ENCODE measurements at regions not wholly inside any gene's neighbourhood (a gene's known extent, or its start where the extent isn't known, plus 50 kb on each side); places are given as distances from the start of the nearest gene placed in this dataset.

- Histone ChIP-seq H3K4me3 (no peak overlapping the region), H3K9me3 (no peaks in the 10 kb centered on the region), H3K27me3 (no peaks in the 10 kb centered on the region), H3K4me1 (no peaks in the 10 kb centered on the region), H3K36me3 (no peaks in the 10 kb centered on the region), H3K27ac (no peak overlapping the region)
- DNase-seq: no peak
- WGBS, 2 donors: 62 to 71% methylated on average over 5 of the region's 5 CpGs
- intact Hi-C loops (cut with DNase I): no loop called here
- TF ChIP-seq POLR2A (IDR thresholded peaks at IDR 0.05): no peak
- no peak for TF ChIP-seq POLR2AphosphoS5 (IDR thresholded peaks at IDR 0.05)
- TF ChIP-seq EP300 (IDR thresholded peaks at IDR 0.05): no peak
- no peak for TF ChIP-seq CTCF (IDR thresholded peaks at IDR 0.05)
Measured at GRCh38 chr1:198918920-198919319, 280.1 kb downstream of the PTPRC start.

DNA sequence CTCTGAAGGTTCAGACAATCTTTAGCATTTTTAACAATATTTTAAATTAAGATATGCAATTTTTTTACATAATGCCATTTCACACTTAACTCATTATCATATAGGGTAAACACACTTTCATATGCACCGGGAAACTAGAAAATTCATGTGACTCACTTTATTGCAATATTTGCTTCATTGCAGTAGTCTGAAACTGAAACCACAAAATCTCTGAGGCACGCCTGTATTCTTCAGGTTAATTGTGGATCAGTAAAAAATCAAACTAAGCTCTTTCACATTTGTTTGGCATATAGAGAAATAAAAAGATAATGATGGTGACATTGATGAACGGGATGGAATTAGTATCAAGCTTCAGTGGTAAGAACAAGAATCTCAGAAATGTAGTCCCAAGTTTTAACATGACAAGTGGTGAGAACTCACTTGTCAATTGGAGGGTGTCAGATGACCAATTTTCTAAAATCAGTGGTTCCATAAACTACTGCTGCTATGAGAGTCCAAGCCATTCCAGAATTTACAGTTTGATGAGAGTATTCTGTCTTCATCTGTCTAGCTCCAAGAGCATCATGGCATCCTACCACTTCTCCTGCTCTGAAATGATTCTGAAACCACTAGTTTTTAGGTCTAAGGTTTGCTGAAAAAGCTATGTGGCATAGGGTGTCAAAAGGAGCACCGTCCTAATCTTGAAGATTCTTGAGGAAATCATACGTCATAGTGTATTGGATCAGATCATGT is 281.0 kb downstream of the PTPRC start:
- Histone ChIP-seq H3K4me3 (no peak overlapping the region), H3K36me3 (no peaks in the 10 kb centered on the region), H3K27me3 (no peaks in the 10 kb centered on the region), H3K9me3 (no peaks in the 10 kb centered on the region), H3K4me1 (no peaks in the 10 kb centered on the region), H3K27ac (no peak overlapping the region)
- WGBS, 2 donors: 41% methylated on average over 5 of the region's 5 CpGs
- no peak for DNase-seq
- no peak for TF ChIP-seq EP300 (IDR thresholded peaks at IDR 0.05)
- no peak for TF ChIP-seq POLR2AphosphoS5 (IDR thresholded peaks at IDR 0.05)
- intact Hi-C loops (cut with DNase I): no loop called here

DNA sequence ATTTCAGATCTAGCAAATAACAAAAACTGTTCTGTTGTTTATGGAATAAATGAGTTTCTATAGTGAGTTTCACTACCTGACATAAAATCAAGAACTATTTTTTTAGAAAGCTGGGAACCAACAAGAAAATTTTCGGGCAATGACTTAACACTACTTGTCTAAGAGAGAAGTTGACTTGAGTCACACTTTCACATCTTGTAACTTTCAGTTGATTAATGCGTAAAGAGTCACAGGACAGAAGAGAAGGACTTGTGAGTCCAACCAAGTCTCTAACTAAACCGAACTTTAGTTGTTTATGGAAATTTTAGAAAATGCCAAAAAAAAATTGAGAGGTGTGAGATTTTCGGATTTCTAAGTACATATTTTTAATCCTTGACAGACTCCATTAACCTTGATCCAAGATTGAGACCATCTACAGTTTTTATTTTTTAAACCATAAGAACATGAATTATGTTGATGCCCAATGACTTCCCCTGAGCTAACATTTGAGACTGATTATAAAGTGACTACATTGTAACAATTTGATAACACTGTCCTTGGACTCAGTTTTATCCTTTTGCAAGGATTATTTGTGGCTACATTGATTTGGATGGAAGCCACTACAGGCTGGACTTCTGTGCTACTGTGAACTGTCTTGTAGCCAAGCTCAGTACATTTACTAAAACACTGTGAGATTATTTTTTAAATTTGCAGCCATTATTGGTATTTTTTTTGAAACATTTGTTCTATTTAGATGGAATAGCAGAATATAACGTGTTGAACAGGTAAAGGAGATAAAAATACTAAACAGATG is 284.0 kb downstream of the PTPRC start:
- H3K27ac ChIP-seq: peak overlapping the region in 1 of 4 donors; percentile 31
- H3K36me3 ChIP-seq: no peaks in the 10 kb centered on the region
- no peaks in the 10 kb centered on the region for H3K4me1 ChIP-seq
- TF ChIP-seq CTCF (IDR thresholded peaks at IDR 0.05) (no peak), EP300 (IDR thresholded peaks at IDR 0.05) (peak in 1 of 4 donors; percentile 11), POLR2A (IDR thresholded peaks at IDR 0.05) (no peak), POLR2AphosphoS5 (IDR thresholded peaks at IDR 0.05) (peak in 1 of 4 donors; percentile 8)
- intact Hi-C loops (cut with DNase I): no loop called here
- no peak overlapping the region for H3K4me3 ChIP-seq
- H3K27me3 ChIP-seq: no peaks in the 10 kb centered on the region
- WGBS, 2 donors: 76 to 85% methylated on average over 5 of the region's 5 CpGs
- DNase-seq: no peak
- H3K9me3 ChIP-seq: no peaks in the 10 kb centered on the region

GRCh38 chr1:198923993-198924392 is 285.2 kb downstream of the PTPRC start:
- Histone ChIP-seq H3K4me3 (no peak overlapping the region), H3K27ac (peak overlapping the region in 1 of 4 donors; percentile 31), H3K27me3 (no peaks in the 10 kb centered on the region), H3K36me3 (no peaks in the 10 kb centered on the region), H3K4me1 (no peaks in the 10 kb centered on the region), H3K9me3 (no peaks in the 10 kb centered on the region)
- no peak for DNase-seq
- intact Hi-C loops (cut with DNase I): no loop called here
- 81 to 84% methylated on average over 1 of the region's 1 CpG for WGBS, 2 donors
- TF ChIP-seq EP300 (IDR thresholded peaks at IDR 0.05): no peak
- TF ChIP-seq POLR2AphosphoS5 (IDR thresholded peaks at IDR 0.05): no peak
- no peak for TF ChIP-seq CTCF (IDR thresholded peaks at IDR 0.05)
- TF ChIP-seq POLR2A (IDR thresholded peaks at IDR 0.05): no peak

DNA sequence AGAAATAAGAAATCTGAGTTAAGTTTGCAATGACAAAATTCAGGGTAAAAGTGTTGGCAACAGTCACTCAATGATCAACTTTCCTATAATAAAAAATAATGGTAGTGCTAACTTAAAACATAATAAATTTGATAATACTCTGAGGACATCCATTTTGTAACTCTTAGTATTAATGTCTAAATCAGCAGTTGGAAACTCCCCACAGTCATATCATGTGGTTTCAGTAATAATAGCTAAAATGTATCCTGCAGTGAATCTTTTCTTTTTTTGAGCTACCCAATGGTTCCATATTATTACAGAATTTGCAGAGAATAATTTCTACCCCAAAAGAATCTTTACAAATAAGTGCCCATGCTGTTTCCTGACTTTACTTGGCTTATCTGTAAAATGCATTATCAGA is 286.7 kb downstream of the PTPRC start:
- Histone ChIP-seq H3K36me3 (no peaks in the 10 kb centered on the region), H3K4me1 (no peaks in the 10 kb centered on the region), H3K9me3 (no peaks in the 10 kb centered on the region), H3K27ac (no peak overlapping the region), H3K4me3 (no peak overlapping the region), H3K27me3 (no peaks in the 10 kb centered on the region)
- TF ChIP-seq CTCF (IDR thresholded peaks at IDR 0.05): no peak
- no peak for TF ChIP-seq POLR2AphosphoS5 (IDR thresholded peaks at IDR 0.05)
- no peak for TF ChIP-seq POLR2A (IDR thresholded peaks at IDR 0.05)
- no peak for TF ChIP-seq EP300 (IDR thresholded peaks at IDR 0.05)
- intact Hi-C loops (cut with DNase I): no loop called here
- no peak for DNase-seq

All from sigmoid colon (tissue), 6 donors.